Right ventricle myocardium inferior (tissue), 1 donor: ENCODE measurements at regions not wholly inside any gene's neighbourhood (a gene's known extent, or its start where the extent isn't known, plus 50 kb on each side); places are given as distances from the start of the nearest gene placed in this dataset.
A peak's percentile ranks its signal among the peaks of the same experiment; 100 is the strongest.
"Not testable (repeated sequence)": the region's sequence is repeated elsewhere in the genome, so short reads cannot be mapped to it uniquely, and the experiment has no call there.

Source experiments
- ATAC-seq: fragments of 200-7000 bp; cut with Tn5 transposase; one replicate; pipeline ENCODE4 v1.9.1; 2020; ENCODE audit warnings: mild to moderate bottlenecking, moderate library complexity
- DNase-seq: peaks from one replicate; pipeline ENCODE4 v3.0.0; 2021; ENCODE audit errors: missing footprints
- intact Hi-C: fragments of 100-400 bp; cut with DNase I; formaldehyde crosslinking; loops from one replicate; pipeline ENCODE4 v1.11.0; 2022
- donor health status: DM: no; HTN: yes; CAD: no; lungs with severe emphysema.

DNA sequence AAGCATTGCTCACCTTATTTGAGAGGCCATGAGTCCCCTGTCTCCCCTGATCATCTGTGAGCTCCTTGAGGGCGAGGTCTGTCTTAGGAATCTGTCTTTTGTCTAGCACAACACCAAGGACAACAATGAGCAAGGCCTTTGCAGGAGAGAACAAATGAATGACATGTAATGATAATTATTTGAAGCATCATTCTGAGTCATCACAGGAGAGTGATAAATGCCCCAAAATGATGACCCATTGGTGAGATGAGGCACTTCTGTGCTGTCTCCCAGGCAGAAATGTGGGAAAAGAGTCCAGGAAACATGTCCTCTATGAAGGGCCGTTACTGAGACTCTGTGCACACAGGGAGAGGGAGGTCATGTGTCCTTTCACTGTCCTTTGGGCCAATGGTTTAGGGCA is 105.2 kb upstream of the LRFN2 start:
- intact Hi-C loops = no loop called here
- DNase-seq = no peak
- no peak for ATAC-seq

DNA sequence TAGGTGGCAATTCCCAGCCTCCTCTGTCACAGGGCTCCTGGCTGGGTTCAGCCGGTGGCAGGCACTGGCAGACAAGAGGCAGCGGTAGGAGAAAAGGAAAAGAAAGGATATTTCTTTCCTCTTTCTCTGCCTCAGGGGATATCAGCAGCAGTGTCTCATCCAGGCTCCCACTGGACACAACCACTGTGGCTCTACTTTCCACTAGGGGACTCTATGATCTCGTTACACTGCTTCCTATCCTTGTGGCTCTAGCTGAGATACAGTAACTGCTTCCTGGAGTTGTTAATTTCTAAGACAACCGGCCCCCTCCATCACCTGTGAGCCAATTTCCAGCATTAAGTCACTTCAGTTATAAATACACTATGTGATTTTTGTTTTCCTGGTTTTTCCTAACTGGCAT is 102.0 kb upstream of the LRFN2 start:
- ATAC-seq (no peak), DNase-seq (no peak)
- intact Hi-C loops = no loop called here

DNA sequence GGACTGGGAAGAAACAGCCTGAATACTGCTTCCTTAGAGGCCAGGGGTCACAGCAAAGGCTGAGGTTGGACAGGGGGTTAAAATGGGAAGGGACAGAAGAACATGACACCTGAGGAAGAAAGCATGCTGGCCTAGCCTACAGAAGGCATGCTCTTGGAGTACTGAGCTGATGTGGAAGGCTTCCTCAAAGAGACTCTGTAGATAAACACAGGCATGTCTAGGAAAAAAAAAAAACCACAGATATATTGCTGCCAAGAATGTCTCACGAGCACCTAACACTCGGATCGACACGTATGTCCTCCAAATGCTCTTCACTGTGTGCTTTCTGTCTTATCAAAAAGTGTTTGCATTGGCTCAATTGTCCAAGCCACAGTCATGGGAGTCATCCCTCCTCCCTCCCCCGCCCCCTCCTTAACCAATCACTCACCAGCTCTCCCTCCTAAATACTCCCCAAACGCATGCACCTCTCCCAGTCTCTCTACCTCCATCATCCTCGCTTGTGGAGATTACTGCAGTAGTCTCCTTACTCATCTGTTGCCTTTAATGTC is 101.1 kb upstream of the LRFN2 start:
- ATAC-seq (peak; percentile 19), DNase-seq (no peak)
- intact Hi-C loops = no loop called here

DNA sequence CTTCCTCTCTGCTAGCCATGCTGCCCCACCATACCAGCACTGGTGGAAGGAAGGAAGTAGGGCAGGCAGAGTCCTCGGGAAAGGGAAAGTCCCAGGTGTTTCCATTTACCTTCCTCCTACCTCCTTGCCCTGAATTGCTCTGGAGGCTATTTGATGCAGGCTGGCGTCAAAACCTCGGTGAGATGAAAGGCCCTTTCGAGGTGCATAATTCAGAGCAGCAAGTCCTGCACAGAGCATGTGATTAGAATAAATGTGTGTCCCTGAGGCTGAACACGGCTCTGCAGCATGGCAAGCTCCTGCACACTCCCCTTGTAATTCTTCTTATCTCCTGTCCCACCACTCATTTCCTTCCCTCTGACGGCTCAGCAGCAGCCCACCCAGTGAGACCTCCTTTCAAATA is 98.7 kb upstream of the LRFN2 start:
- intact Hi-C loops = no loop called here
- DNase-seq = no peak
- no peak for ATAC-seq

DNA sequence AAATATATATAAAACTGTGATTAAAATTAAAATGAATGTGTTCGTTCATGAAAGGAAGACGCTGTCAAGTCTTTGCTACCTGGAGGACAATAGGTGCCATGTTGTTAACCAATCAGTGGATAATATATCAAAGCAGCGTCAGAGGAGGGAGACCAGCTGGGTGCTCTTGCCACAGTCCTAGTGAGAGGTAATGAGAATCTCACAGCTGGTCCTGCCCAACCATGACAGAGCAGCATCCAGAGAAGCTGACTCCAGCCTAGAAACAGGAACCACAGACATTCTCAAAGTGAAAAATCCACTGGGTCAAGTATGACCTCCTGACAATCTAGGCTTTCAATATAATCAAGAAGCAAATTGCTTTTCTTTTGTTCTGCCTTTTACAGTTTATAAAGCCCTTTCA is 94.5 kb upstream of the LRFN2 start:
- no peak for DNase-seq
- no peak for ATAC-seq
- intact Hi-C loops = no loop called here

DNA sequence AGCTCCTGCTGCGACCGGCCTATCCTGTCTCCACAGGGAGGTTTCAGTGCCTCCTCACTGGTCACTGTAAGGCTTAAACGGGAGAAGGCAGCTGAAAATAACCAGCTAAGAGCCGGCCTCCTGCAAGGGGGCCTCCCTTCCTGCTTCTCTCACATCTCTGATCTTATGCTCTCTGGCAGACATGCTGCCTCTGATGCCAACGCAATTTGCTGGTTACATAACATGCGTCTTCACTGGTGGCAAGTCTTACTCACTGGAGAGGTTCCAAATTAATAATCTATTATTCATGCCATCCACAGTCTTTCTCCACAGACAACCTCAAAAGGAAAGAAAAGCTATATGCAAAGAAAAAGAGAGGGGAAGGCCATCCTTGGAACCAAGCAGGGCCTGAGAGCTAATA is 91.8 kb upstream of the LRFN2 start:
- ATAC-seq = no peak
- intact Hi-C loops = no loop called here
- DNase-seq = no peak

DNA sequence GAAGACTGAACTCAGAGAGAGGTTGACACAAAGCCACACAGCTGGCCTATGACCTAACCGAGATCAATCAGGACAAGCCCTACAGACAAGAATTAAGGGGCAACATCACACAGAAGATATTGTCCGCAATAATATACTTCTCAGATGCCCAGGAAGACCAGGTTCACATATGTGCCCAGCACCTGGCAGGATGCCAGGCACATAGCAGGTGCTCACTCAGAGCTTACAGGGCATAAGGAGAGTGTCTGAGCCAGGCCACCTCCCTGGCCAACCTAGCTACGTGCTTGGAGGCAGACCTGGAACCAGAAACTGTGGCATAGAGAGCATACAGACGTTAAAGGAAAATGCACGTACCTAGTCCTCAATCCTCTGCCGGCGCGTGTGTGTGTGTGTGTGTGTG is 87.0 kb upstream of the LRFN2 start:
- peak; percentile 72 for DNase-seq
- intact Hi-C loops = no loop called here

DNA sequence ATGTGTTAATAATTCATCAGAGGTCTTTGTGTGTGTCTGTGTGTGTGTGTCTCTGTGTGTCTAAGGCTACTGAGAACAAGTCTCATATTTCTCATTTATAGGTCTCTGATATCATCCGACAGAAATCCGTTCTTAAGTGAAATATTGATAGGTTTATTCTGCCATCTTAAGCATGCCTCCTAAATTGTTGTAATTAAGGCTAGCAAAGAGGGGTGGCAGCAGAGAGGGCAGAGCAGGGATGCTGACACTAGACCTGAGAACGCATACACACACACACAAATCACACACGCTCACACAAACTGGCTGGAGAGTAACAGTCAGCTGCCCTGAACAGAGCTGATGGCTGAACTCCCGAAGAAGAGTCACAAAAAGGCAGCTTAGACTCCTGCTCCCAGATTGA is 84.9 kb upstream of the LRFN2 start:
- no peak for DNase-seq
- intact Hi-C loops = no loop called here
- ATAC-seq = no peak

More for the DNA sequence above, 87.0 kb upstream of the LRFN2 start:
- ATAC-seq = no peak

DNA sequence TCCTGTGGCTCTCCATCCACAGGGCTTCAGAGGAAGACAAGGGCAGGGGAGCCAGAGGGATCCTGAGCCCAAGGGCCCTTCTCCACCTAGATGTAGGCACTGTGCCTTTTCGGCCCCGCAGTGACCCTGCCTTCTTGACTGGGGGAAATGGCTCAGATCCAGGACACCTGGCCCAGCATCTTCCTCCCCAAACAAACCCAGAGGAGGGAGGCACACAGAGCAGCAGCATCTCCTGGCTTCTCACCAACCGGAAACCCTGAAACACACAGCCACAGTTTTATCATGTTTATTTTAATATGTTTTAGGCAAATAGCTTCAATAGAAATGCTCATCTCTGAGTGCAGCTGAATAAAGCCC is 84.5 kb upstream of the LRFN2 start:
- ATAC-seq (no peak), DNase-seq (no peak)
- intact Hi-C loops = no loop called here

DNA sequence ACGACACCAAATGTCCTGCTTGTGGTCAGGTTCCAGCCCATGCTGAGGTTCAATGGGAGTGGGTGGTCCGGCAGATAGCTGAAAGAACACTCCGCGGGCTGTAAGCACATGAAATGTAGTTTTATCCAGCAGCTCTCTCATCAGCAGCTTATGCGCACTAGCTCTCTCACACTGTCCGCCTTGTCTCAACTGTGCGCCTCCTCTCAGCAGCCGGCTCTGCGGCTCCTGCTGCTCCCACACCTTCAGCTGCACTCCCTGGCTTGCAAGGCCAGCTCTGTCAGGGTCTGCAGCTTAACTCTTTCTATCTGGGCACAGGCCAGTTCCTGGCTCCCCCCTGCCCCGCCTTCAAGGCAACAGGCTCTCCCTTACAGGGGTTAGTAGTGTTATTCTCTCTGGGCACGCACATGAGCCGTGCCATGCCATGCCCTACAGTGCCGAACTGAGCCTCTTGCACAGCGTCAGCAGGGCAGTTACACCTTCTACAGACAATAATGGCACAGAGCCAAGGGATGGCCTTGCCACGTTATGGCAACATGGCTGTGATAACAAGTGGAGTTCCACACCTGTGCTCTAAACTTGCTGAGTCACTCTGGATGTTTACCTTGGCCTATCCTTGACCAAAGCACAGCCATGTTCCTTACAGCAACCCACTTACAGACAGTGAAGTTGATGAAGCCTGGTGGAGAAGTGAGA is 84.0 kb upstream of the LRFN2 start:
- ATAC-seq (no peak), DNase-seq (no peak)
- intact Hi-C loops = no loop called here

DNA sequence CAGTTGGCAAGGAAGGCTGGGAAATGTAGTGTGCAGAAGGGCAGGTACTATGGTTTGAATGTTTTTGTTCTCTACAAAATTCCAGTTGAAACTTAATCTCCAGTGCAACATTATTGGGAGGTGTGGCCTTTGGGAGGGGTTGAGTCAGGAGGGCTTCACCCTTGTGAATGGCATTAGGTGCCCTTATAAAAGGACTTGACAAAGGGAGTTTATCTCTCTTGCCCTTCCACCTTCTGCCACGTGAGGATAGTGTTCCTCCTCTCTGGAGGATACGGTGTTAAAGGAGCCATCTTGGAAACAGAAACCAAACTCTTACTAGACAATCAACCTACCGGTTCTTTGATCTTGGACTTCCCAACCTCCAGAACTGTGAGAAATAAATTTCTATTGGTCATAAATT is 82.2 kb upstream of the LRFN2 start:
- ATAC-seq (no peak), DNase-seq (no peak)
- intact Hi-C loops = no loop called here

DNA sequence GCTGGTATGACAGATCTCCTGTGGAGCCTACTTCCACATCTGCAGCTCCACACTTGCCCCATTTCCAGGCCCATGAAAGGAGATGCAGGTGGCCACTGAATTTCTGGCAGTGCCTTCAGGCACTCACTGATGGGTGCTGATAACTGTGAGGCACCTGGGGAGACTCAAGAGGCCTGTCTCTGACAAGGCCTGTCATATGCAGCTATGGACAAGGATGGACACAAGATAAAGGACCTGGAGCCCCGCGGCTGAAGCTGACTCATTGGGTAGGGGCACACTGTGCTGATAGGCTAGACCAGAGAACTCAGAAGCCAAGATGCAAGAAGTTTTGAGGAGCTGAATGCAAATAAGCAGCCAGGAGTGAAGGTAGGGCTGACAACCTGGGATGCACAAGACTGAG is 81.0 kb upstream of the LRFN2 start:
- intact Hi-C loops = no loop called here
- ATAC-seq = no peak
- DNase-seq = no peak

DNA sequence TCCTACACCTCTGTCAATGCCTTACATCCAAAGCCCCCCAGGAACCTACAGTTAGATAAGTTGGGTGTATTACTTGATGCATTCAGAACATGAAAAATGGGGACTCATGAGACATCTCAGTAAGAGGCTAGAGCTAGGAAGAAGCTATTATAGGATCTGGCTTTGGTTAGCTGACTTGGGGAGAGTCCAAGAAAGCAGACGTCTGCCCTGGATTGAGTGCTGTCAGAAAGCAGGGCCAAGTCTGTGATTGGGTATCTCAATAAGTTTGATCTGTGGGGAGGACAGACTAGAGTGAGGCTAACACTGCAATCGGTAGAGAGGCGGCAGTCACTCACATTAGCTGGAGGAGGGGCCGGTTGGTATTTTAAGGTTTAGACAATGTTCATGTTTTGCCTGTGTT is 79.4 kb upstream of the LRFN2 start:
- no peak for DNase-seq
- ATAC-seq = no peak
- intact Hi-C loops = no loop called here

DNA sequence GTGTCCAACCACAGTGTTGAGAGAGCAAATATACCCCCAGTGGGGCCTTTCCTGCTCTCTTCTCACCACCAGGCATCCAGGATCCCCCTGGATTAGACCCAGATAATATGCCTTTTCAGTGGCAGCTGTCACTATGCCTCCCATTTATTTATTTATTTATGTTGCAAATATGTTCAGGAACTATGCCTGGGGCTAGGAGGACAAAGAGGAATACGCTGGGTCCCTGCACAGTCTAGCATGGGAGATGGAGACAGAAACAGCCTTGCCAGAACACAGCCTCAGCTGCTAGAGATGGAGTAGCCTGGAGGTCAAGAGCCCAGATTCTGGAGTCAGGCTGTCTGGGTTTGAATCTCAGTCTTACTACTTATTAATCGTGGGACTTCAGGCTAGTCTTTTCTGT is 74.6 kb upstream of the LRFN2 start:
- intact Hi-C loops = no loop called here
- DNase-seq = no peak
- ATAC-seq = no peak

DNA sequence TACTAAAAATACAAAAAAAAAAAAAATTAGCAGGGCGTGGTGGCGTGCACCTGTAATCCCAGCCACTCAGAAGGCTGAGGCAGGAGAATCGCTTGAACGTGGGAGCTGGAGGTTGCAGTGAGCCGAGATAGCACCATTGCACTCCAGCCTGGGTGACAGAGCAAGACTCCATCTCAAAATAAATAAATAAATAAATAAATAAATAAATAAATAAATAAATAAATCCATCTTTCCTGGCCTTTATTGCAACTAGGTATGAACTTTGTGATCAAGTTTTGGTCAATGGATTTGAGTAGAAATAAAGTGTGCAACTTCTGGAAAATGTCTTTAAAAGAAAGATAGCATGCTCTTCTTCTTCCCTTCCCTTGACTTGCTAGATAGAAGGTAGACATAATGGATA is 69.6 kb upstream of the LRFN2 start:
- ATAC-seq, DNase-seq, intact Hi-C loops: not testable (repeated sequence)

DNA sequence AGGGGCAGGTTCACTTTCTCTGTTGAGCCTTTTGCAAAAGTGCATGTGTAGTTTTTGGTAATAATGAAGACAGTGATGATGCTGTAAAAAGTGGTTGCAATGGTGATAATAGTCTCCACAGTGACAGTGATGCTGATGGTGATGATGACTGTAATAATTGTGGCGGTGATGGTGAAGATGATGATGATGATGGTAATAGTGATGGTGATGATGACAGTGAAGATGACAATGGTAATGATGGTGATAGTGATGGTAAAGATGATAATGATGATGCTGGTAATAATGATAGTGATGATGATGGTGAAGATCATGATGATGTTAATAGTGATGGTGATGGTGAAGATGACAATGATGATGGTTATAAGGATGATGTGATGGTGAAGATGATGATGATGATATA is 67.7 kb upstream of the LRFN2 start:
- no peak for DNase-seq
- intact Hi-C loops = no loop called here

DNA sequence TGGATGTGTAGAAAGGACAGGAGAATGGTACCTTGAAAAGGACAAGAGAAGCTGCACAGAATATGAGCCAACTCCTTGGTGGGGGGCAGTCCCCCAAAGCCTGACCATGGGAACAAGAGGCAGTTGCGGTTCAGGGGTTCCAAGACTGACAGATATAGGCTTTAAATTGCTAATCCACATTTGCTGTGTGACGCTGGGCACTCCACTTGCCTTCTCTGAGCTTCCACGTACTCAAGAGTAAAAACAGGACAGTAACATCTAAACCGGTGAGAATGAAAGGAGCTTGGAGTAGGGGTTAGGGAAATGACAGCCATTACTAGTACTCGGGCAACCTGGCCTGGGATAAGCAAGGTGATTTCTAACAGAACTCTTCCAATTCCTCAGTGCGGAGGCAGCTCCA is 57.9 kb upstream of the LRFN2 start:
- no peak for ATAC-seq
- intact Hi-C loops = no loop called here
- DNase-seq = no peak

More for the DNA sequence above, 67.7 kb upstream of the LRFN2 start:
- no peak for ATAC-seq

DNA sequence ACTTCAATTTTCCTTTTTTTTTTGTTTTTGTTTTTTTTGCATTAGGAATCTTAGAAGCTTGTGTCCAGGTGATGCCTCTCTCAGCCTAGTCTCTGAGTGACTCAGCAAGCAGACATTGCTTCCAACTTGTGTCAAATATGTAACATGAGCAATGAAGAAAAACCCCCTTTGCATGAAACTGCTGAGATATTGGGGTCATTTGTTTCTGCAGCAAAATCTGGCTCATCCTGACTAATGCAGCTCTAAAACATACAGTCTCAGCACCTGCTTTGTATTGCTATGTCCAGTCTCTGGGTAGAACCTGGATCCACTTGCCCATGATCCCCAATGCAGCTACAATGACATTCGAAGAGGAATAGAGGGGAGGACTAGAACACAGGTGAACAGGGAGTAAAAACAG is 55.7 kb upstream of the LRFN2 start:
- ATAC-seq (no peak), DNase-seq (no peak)
- intact Hi-C loops = no loop called here

DNA sequence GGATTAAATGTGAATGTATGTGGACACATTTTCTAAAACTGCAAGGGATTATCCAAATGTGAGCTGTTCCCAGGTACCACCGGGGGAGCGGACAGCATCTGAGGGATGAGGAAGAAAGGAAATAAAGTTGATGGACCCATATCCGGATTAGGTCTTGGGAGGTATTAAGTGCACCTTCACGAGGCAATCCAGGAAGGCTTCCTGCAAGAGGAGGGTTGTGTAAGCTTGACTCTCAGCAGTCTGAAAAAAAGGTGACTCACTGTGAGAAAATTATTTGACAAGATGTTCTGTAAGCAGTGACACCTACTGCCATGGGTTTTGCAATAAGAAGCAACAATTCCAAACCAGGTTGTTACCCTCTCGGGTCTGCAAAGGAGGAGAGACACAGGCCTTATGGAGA is 55.0 kb upstream of the LRFN2 start:
- DNase-seq (no peak), ATAC-seq (no peak)
- intact Hi-C loops = no loop called here

DNA sequence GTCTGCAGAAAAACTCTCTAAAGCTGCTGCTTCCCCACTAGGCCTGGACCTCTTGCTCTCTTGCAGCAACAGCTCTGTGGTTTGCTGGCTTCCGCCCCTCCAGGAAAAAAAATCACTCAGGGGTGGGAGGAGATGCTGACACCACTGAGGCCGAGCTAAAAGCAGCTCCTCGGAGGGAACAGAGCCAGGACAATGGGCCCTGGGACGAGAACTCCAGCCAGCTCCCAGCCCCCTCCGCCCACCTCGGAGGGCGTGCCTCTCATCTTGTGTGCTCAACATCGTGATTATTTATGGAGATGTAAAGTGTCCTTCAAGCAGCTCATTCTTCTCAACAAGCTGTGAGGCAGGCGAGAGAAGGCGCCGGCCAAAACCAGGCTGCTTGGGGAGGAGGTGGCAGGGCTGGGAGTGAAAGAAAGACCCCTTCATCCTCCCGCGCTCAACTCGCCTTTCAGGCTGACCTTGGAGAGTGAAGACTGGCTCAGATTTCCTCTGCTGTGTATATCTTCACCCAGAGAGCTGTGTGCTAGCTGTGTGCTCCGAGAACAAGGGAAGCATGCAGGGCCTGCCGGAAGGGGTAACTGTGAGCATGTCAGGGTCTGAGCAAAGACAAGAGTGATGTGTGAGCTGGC is 53.5 kb upstream of the LRFN2 start:
- intact Hi-C loops = no loop called here
- no peak for DNase-seq
- ATAC-seq = no peak
